GM12878 (cell line): ENCODE measurements at regions not wholly inside any gene's neighbourhood (a gene's known extent, or its start where the extent isn't known, plus 50 kb on each side); places are given as distances from the start of the nearest gene placed in this dataset.

Experiments
- ATAC-seq: fragments of 200-7000 bp; cut with Tn5 transposase; 3 replicates; pipeline ENCODE4 v1.9.1; 2020; ENCODE audit warnings: mild to moderate bottlenecking, moderate library complexity
- BruUV-seq: library from RNA; stranded (reverse); fragments of 400-500 nt; replicated peaks from 2 replicates; lab custom pipeline; 2021; lab: Mats Ljungman, UMichigan
- CTCF ChIA-PET: fragments of 300-600 bp; sonication (Branson Sonifier 250); formaldehyde crosslinking; extraction: SDS; loops from one replicate; lab custom pipeline; 2021; ENCODE audit warnings: inconsistent platforms; lab: Yijun Ruan, JAX
- POLR2A ChIA-PET: fragments of 350-600 bp; formaldehyde crosslinking; extraction: SDS; loops from one replicate; lab custom pipeline; 2021; ENCODE audit warnings: inconsistent platforms; lab: Charles Lee
- RAD21 ChIA-PET: fragments of 300-600 bp; sonication (Branson Sonifier 250); formaldehyde crosslinking; loops from one replicate; lab custom pipeline; 2023; ENCODE audit warnings: antibody characterized with exemption; ENCODE audit not compliant: unreplicated experiment; lab: Charles Lee
- SMC1A ChIA-PET: fragments of 300-600 bp; sonication (Branson Sonifier 250); formaldehyde crosslinking; loops from one replicate; lab custom pipeline; 2023; ENCODE audit not compliant: unreplicated experiment, uncharacterized antibody; lab: Charles Lee
- DNase-seq: peaks from one replicate; pipeline ENCODE4 v3.0.0-alpha.2; 2011; ENCODE audit warnings: low read depth, low spot score
- FAIRE-seq: peaks from 3 replicates; lab custom pipeline; 2011; peaks lifted over from hg19 to GRCh38; lab: Jason Lieb, UNC
- H2AFZ ChIP-seq: 2 replicates; pipeline ENCODE4 v1.6.0; 2011; ENCODE audit warnings: low read depth, low read length, control low read depth; ENCODE audit not compliant: control insufficient read depth
- H3K27ac ChIP-seq: 2 replicates; pipeline ENCODE4 v1.5.1; 2011; ENCODE audit warnings: control low read depth; ENCODE audit not compliant: control insufficient read depth, insufficient read depth
- H3K27me3 ChIP-seq, 2 experiments: replicated peaks in 1 of 2; 2 replicates each; pipeline versions ENCODE4 v1.6.0 to v1.6.1; 2011; ENCODE audit warnings: low read length in 1 of 2; ENCODE audit not compliant: control insufficient read depth in 2 of 2, insufficient read depth in 2 of 2
- H3K36me3 ChIP-seq, 2 experiments: 2 replicates each; pipeline ENCODE4 v1.5.1; 2011; ENCODE audit warnings: low read length in 1 of 2; ENCODE audit not compliant: control insufficient read depth in 2 of 2, insufficient read depth in 2 of 2
- H3K4me1 ChIP-seq: 2 replicates; pipeline ENCODE4 v1.6.1; 2011; ENCODE audit warnings: mild to moderate bottlenecking, low read length, moderate library complexity, mixed read lengths; ENCODE audit not compliant: control insufficient read depth, insufficient read depth
- H3K4me2 ChIP-seq: 2 replicates; pipeline ENCODE4 v1.6.0; 2011; ENCODE audit warnings: control low read depth; ENCODE audit not compliant: control insufficient read depth, insufficient read depth
- H3K4me3 ChIP-seq: fragments of 200-600 bp; sonication (generic); 2 replicates; pipeline ENCODE4 v1.5.1; 2016
- H3K79me2 ChIP-seq: 2 replicates; pipeline ENCODE4 v1.6.0; 2011; ENCODE audit warnings: low read length; ENCODE audit not compliant: control insufficient read depth, insufficient read depth
- H3K9ac ChIP-seq: 2 replicates; pipeline ENCODE4 v1.8.0; 2011; ENCODE audit warnings: low read length, control low read depth, mixed read lengths; ENCODE audit not compliant: control insufficient read depth, insufficient read depth
- H3K9me3 ChIP-seq: replicated peaks from 3 replicates; pipeline ENCODE4 v1.5.1; 2011; ENCODE audit warnings: mild to moderate bottlenecking, low read length; ENCODE audit not compliant: control insufficient read depth, insufficient read depth
- H4K20me1 ChIP-seq: 2 replicates; pipeline ENCODE4 v1.6.0; 2011; ENCODE audit not compliant: control insufficient read depth, insufficient read depth
- BCL11A ChIP-seq: IDR thresholded peaks from 2 replicates; pipeline ENCODE4 v1.6.1; 2011; ENCODE audit warnings: low read depth, low read length
- CBFB ChIP-seq: IDR thresholded peaks from 2 replicates; pipeline ENCODE4 v1.6.1; 2016; ENCODE audit warnings: antibody characterized with exemption, low read depth
- CBX5 ChIP-seq: sonication (generic); IDR thresholded peaks from 2 replicates; pipeline ENCODE4 v1.6.1; 2016; ENCODE audit warnings: low read depth, moderate library complexity, mild to moderate bottlenecking, inconsistent platforms
- KAT2A ChIP-seq: conservative IDR thresholded peaks from 2 replicates; pipeline ENCODE4 v1.6.1; 2011; ENCODE audit warnings: low read depth, low read length; ENCODE audit not compliant: control insufficient read depth
- KDM1A ChIP-seq: fragments of 200-600 bp; sonication (generic); IDR thresholded peaks from 2 replicates; pipeline ENCODE4 v1.6.1; 2016; ENCODE audit warnings: borderline replicate concordance
- NFIC ChIP-seq: IDR thresholded peaks from 2 replicates; pipeline ENCODE4 v1.6.1; 2012; ENCODE audit warnings: low read depth, mild to moderate bottlenecking, inconsistent platforms, low read length, moderate library complexity
- NR2C1 ChIP-seq: fragments of 450-650 bp; IDR thresholded peaks from 2 replicates; pipeline ENCODE4 v1.6.1; 2017; ENCODE audit warnings: antibody characterized with exemption, mild to moderate bottlenecking, moderate library complexity
- POLR2A ChIP-seq: IDR thresholded peaks from 2 replicates; pipeline ENCODE4 v1.6.1; 2011; ENCODE audit warnings: low read depth, mild to moderate bottlenecking, low read length
- POLR2AphosphoS5 ChIP-seq: IDR thresholded peaks from 2 replicates; pipeline ENCODE4 v1.6.1; 2011; ENCODE audit warnings: mild to moderate bottlenecking, low read length, inconsistent platforms
- RUNX3 ChIP-seq: IDR thresholded peaks from 2 replicates; pipeline ENCODE4 v1.6.1; 2012; ENCODE audit warnings: low read length, inconsistent platforms
- SREBF1 ChIP-seq: IDR thresholded peaks from 2 replicates; pipeline ENCODE4 v1.6.1; 2012; ENCODE audit warnings: mild to moderate bottlenecking, low read length
- SRF ChIP-seq, 2 experiments: IDR thresholded peaks; 2 replicates each; pipeline ENCODE4 v1.6.1; 2011; ENCODE audit warnings: low read depth in 2 of 2, low read length in 2 of 2, mild to moderate bottlenecking in 1 of 2, moderate library complexity in 1 of 2
- ZNF24 ChIP-seq: fragments of 450-650 bp; IDR thresholded peaks from 2 replicates; pipeline ENCODE4 v1.6.1; 2017; ENCODE audit warnings: antibody characterized with exemption, mild to moderate bottlenecking
- ZNF622 ChIP-seq: fragments of 450-650 bp; IDR thresholded peaks from 2 replicates; pipeline ENCODE4 v1.6.1; 2017; ENCODE audit warnings: mild to moderate bottlenecking, inconsistent platforms
- WGBS: methylation state at CpG from one replicate; pipeline ENCODE4 v1.1.6; 2016; ENCODE audit warnings: low lambda C conversion rate; ENCODE audit not compliant: insufficient replicate concordance, insufficient coverage; ENCODE audit errors: missing lambda C conversion rate; 5-methylcytosine and 5-hydroxymethylcytosine counted together
- in situ Hi-C: fragments of 300-500 bp; cut with MboI; formaldehyde crosslinking; loops from 9 replicates; pipeline ENCODE4 v1.14.3; 2018; ENCODE audit warnings: mixed read lengths
- intact Hi-C: fragments of 100-400 bp; cut with micrococcal nuclease; formaldehyde crosslinking; loops from one replicate; pipeline ENCODE4 v1.14.2; 2022; ENCODE audit not compliant: unreplicated experiment
- TF ChIP-seq, protein P1 (sequence below): IDR thresholded peaks from 2 replicates; pipeline ENCODE4 v1.6.1; 2011; ENCODE audit warnings: low read depth, low read length, improper control_type of control experiment, borderline replicate concordance
- TF ChIP-seq, protein P2 (sequence below): IDR thresholded peaks from 2 replicates; pipeline ENCODE4 v1.6.1; 2012; ENCODE audit warnings: low read depth, low read length, improper control_type of control experiment
- TF ChIP-seq, protein P3 (sequence below): fragments of 450-650 bp; IDR thresholded peaks from 2 replicates; pipeline ENCODE4 v1.6.1; 2016; ENCODE audit warnings: mild to moderate bottlenecking

DNA sequence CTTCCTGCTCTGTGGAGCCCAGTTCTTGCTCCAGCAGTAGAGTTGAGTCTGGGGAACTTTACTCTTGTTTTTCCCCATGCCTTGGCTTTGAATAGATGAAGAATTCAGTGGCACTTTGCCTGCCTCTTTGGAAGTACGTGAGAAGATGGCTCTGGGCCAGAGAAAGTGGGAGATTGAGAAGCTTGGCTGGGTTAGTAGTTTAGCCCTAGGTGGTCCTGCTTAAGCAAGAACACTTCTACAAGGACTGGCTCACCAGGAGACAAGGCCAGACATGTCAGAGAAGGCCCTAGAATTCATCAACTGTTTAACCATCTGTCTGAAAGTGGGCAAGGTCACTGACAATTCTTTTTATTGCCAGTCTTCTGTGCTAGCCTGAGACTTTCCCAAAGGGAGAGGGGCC lies 410.3 kb downstream of the TYW1 start:
- H3K4me3 ChIP-seq: no peak overlapping the region
- TF ChIP-seq RUNX3 (no peak), CBX5 (no peak), NR2C1 (no peak), ZNF24 (no peak), CBFB (no peak), KAT2A (no peak), SREBF1 (no peak), POLR2A (no peak), BCL11A (no peak), NFIC (no peak), ZNF622 (no peak), SRF (IDR thresholded peaks at IDR 0.05; ENCODE audit: low read depth in 2 of 2, low read length in 2 of 2) (no peak), POLR2AphosphoS5 (no peak), KDM1A (no peak)
- TF ChIP-seq, protein P1, sequence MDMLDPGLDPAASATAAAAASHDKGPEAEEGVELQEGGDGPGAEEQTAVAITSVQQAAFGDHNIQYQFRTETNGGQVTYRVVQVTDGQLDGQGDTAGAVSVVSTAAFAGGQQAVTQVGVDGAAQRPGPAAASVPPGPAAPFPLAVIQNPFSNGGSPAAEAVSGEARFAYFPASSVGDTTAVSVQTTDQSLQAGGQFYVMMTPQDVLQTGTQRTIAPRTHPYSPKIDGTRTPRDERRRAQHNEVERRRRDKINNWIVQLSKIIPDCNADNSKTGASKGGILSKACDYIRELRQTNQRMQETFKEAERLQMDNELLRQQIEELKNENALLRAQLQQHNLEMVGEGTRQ: no peak
- TF ChIP-seq, protein P2, sequence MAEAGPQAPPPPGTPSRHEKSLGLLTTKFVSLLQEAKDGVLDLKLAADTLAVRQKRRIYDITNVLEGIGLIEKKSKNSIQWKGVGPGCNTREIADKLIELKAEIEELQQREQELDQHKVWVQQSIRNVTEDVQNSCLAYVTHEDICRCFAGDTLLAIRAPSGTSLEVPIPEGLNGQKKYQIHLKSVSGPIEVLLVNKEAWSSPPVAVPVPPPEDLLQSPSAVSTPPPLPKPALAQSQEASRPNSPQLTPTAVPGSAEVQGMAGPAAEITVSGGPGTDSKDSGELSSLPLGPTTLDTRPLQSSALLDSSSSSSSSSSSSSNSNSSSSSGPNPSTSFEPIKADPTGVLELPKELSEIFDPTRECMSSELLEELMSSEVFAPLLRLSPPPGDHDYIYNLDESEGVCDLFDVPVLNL: no peak
- TF ChIP-seq, protein P3, sequence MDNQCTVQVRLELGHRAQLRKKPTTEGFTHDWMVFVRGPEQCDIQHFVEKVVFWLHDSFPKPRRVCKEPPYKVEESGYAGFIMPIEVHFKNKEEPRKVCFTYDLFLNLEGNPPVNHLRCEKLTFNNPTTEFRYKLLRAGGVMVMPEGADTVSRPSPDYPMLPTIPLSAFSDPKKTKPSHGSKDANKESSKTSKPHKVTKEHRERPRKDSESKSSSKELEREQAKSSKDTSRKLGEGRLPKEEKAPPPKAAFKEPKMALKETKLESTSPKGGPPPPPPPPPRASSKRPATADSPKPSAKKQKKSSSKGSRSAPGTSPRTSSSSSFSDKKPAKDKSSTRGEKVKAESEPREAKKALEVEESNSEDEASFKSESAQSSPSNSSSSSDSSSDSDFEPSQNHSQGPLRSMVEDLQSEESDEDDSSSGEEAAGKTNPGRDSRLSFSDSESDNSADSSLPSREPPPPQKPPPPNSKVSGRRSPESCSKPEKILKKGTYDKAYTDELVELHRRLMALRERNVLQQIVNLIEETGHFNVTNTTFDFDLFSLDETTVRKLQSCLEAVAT: no peak
- no peaks in the 10 kb centered on the region for H3K79me2 ChIP-seq
- intact Hi-C loops (no loop called here), in situ Hi-C loops (no loop called here)
- no peak overlapping the region for H3K4me2 ChIP-seq
- no peaks in the 10 kb centered on the region for H3K36me3 ChIP-seq
- no TSS peak for BruUV-seq
- ATAC-seq: no peak
- no peak overlapping the region for H2AFZ ChIP-seq
- no peak overlapping the region for H3K9ac ChIP-seq
- no peak for DNase-seq
- ChIA-PET CTCF (no interaction called here), SMC1A (no interaction called here), POLR2A (no interaction called here), RAD21 (no interaction called here)
- FAIRE-seq: no peak
- H4K20me1 ChIP-seq: no peaks in the 10 kb centered on the region
- no peaks in the 10 kb centered on the region for H3K4me1 ChIP-seq
- H3K27me3 ChIP-seq: no peaks in the 10 kb centered on the region
- H3K27ac ChIP-seq: no peak overlapping the region
- WGBS: 11% methylated on average over 1 of the region's 1 CpG
- H3K9me3 ChIP-seq: no peaks in the 10 kb centered on the region
